Spleen (tissue), 11 donors: ENCODE measurements at regions not wholly inside any gene's neighbourhood (a gene's known extent, or its start where the extent isn't known, plus 50 kb on each side); places are given as distances from the start of the nearest gene placed in this dataset.

ENCODE experiments used
- DNase-seq: peaks from one replicate; pipeline ENCODE4 v3.0.0-alpha.2; 2020
- H3K27ac ChIP-seq, 8 donors: fragments of 200-600 bp; sonication (generic) in 7 of 8; 1 replicate in 4 of 8; 2 replicates in 4 of 8; pipeline versions ENCODE4 v1.5.0 to v1.8.0; 2016 to 2021; ENCODE audit warnings: inconsistent platforms in 4 of 8, mild to moderate bottlenecking in 4 of 8, moderate library complexity in 1 of 8
- H3K27me3 ChIP-seq, 7 donors: fragments of 200-600 bp; sonication (generic) in 6 of 7; replicated peaks in 1 of 7; 1 replicate in 4 of 7; 2 replicates in 3 of 7; pipeline versions ENCODE4 v1.5.0 to v1.8.0; 2016 to 2021; ENCODE audit warnings: inconsistent platforms in 3 of 7, mild to moderate bottlenecking in 1 of 7
- H3K36me3 ChIP-seq, 6 donors: fragments of 200-600 bp; sonication (generic) in 5 of 6; 1 replicate in 4 of 6; 2 replicates in 2 of 6; pipeline versions ENCODE4 v1.5.0 to v1.8.0; 2016 to 2021; ENCODE audit warnings: inconsistent platforms in 2 of 6
- H3K4me1 ChIP-seq, 6 donors: fragments of 200-600 bp; sonication (generic) in 5 of 6; 1 replicate in 3 of 6; 2 replicates in 3 of 6; pipeline versions ENCODE4 v1.5.0 to v1.8.0; 2016 to 2021; ENCODE audit warnings: inconsistent platforms in 3 of 6
- H3K4me3 ChIP-seq, 8 donors: fragments of 200-600 bp; sonication (generic) in 7 of 8; 1 replicate in 4 of 8; 2 replicates in 4 of 8; pipeline versions ENCODE4 v1.5.0 to v1.8.0; 2016 to 2021; ENCODE audit warnings: inconsistent platforms in 4 of 8, mild to moderate bottlenecking in 4 of 8, moderate library complexity in 2 of 8
- H3K9me3 ChIP-seq, 8 donors: fragments of 200-600 bp; sonication (generic) in 7 of 8; 1 replicate in 4 of 8; 2 replicates in 4 of 8; pipeline versions ENCODE4 v1.5.0 to v1.8.0; 2016 to 2021; ENCODE audit warnings: inconsistent platforms in 4 of 8
- CTCF ChIP-seq, 11 experiments: fragments of 200-600 bp in 7 of 11; fragments of 450-650 bp in 4 of 11; sonication (generic) in 4 of 11; IDR thresholded peaks in 8 of 11; conservative IDR thresholded peaks in 3 of 11; 1 replicate in 7 of 11; 2 replicates in 4 of 11; pipeline versions ENCODE4 v1.4.0 to v1.8.0; 2016 to 2021; ENCODE audit warnings: antibody characterized with exemption in 11 of 11, inconsistent platforms in 4 of 11, mild to moderate bottlenecking in 1 of 11
- POLR2A ChIP-seq, 3 donors: fragments of 450-650 bp; IDR thresholded peaks; one replicate each; pipeline ENCODE4 v1.5.1; 2017; ENCODE audit warnings: antibody characterized with exemption in 3 of 3, mild to moderate bottlenecking in 1 of 3
- POLR2AphosphoS5 ChIP-seq, 3 donors: sonication (generic); formaldehyde crosslinking; IDR thresholded peaks; one replicate each; pipeline ENCODE4 v1.5.1; 2017; ENCODE audit warnings: antibody characterized with exemption in 3 of 3
- WGBS, 5 donors: extraction: QIAGEN DNeasy Blood & Tissue Kit in 3 of 5; methylation state at CpG; one replicate each; pipeline versions ENCODE4 v1.1.5 to v1.1.7; 2013 to 2018; 5-methylcytosine and 5-hydroxymethylcytosine counted together
- intact Hi-C: fragments of 100-400 bp; cut with DNase I; formaldehyde crosslinking; loops from one replicate; pipeline ENCODE4 v1.15.0; 2023; ENCODE audit warnings: low total_unique reads
- donor health status: healthy with polysubstance abuse.
- donor health status: DM: no; HTN: no; CAD: no; lungs with moderate emphysema.
- donor health status: DM: no; HTN: no; CAD: no.
- donor health status: Bipolar disorder and iron deficiency.
- donor health status: healthy.
- donor health status: DM: no; HTN: no; CAD: no.
- donor health status: DM: yes; HTN: yes; CAD: no.

GRCh38 chr21:28543975-28544374 lies 448.7 kb downstream of the LTN1 start:
- Histone ChIP-seq H3K27ac (no peak overlapping the region), H3K27me3 (no peaks in the 10 kb centered on the region), H3K36me3 (no peaks in the 10 kb centered on the region), H3K4me1 (no peaks in the 10 kb centered on the region), H3K4me3 (no peak overlapping the region), H3K9me3 (no peaks in the 10 kb centered on the region)
- 52 to 72% (median 56%) methylated on average over 1 of the region's 1 CpG for WGBS, 5 donors
- TF ChIP-seq CTCF (IDR thresholded peaks at IDR 0.05 in 8 of 11, conservative IDR thresholded peaks at IDR 0.05 in 3 of 11) (no peak), POLR2AphosphoS5 (IDR thresholded peaks at IDR 0.05) (no peak), POLR2A (IDR thresholded peaks at IDR 0.05) (no peak)
- intact Hi-C loops: no loop called here
- no peak for DNase-seq

DNA sequence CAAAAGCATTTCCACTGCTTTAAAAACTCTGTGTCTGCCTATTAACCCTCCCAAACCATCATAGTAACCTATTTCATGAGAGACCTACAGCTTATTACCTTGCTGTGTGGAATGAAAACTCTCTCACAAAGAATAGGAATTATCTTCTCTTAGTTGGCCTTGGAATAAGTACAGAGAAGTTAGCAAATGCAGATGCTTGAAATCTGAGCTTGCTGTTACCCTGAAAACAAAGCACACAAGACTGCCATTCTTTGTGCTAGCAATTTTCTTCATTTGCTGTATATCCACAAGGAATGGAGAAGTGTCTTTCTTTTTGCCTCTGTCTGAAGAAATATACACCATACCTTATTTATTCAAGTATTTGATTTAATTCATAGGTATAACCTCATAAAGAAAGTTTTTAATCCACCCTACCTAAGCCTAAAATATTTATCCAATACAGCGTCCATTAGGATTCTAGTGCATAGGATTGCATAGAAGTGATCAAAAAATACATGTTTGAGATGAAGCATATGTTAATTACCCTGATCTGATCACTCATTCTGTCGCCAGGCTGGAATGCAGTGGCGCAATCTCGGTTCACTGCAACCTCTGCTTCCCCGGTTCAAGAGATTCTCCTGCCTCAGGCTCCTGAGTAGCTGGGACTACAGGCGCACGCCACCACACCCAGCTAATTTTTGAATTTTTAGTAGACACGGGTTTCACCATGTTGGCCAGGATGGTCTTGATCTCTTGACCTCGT lies 451.1 kb downstream of the LTN1 start:
- H3K27me3 ChIP-seq: no peaks in the 10 kb centered on the region
- H3K4me3 ChIP-seq: no peak overlapping the region
- intact Hi-C loops: no loop called here
- no peaks in the 10 kb centered on the region for H3K4me1 ChIP-seq
- 90 to 95% (median 95%) methylated on average over 9 of the region's 9 CpGs for WGBS, 5 donors
- H3K9me3 ChIP-seq: no peaks in the 10 kb centered on the region
- H3K36me3 ChIP-seq: no peaks in the 10 kb centered on the region
- no peak overlapping the region for H3K27ac ChIP-seq
- no peak for DNase-seq
- TF ChIP-seq POLR2AphosphoS5 (IDR thresholded peaks at IDR 0.05): no peak
- TF ChIP-seq POLR2A (IDR thresholded peaks at IDR 0.05): no peak
- no peak for TF ChIP-seq CTCF (IDR thresholded peaks at IDR 0.05 in 8 of 11, conservative IDR thresholded peaks at IDR 0.05 in 3 of 11)

DNA sequence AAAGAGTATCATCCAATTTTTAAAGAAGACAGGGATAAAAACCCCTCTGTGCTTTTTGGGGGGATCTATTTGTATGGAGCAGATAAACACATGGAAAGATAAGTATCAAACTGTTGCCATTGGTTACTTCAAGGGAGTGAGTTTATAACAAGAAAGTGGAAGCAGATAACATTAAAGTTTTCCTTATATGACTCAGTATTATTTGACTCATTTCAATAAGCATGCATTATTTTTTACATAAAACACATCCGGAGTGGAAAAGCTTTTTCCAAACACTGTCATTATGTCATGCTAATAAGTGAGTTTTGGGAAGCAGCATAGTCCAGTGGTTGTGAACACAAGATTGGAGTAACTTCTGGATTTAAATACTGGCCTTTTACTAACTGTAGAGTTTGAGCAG lies 452.2 kb downstream of the LTN1 start:
- TF ChIP-seq POLR2A (IDR thresholded peaks at IDR 0.05) (no peak), POLR2AphosphoS5 (IDR thresholded peaks at IDR 0.05) (no peak), CTCF (IDR thresholded peaks at IDR 0.05 in 8 of 11, conservative IDR thresholded peaks at IDR 0.05 in 3 of 11) (no peak)
- no peaks in the 10 kb centered on the region for H3K27me3 ChIP-seq
- 49 to 72% (median 58%) methylated on average over 1 of the region's 1 CpG for WGBS, 5 donors
- H3K27ac ChIP-seq: no peak overlapping the region
- intact Hi-C loops: no loop called here
- H3K9me3 ChIP-seq: no peaks in the 10 kb centered on the region
- no peak for DNase-seq
- H3K4me1 ChIP-seq: no peaks in the 10 kb centered on the region
- H3K4me3 ChIP-seq: no peak overlapping the region
- no peaks in the 10 kb centered on the region for H3K36me3 ChIP-seq

GRCh38 chr21:28539623-28539988 lies 453.1 kb downstream of the LTN1 start:
- no peak overlapping the region for H3K27ac ChIP-seq
- no peaks in the 10 kb centered on the region for H3K36me3 ChIP-seq
- no peak overlapping the region for H3K4me3 ChIP-seq
- no peaks in the 10 kb centered on the region for H3K9me3 ChIP-seq
- TF ChIP-seq POLR2AphosphoS5 (IDR thresholded peaks at IDR 0.05) (no peak), CTCF (IDR thresholded peaks at IDR 0.05 in 8 of 11, conservative IDR thresholded peaks at IDR 0.05 in 3 of 11) (no peak), POLR2A (IDR thresholded peaks at IDR 0.05) (no peak)
- intact Hi-C loops: no loop called here
- no peaks in the 10 kb centered on the region for H3K4me1 ChIP-seq
- no peak for DNase-seq
- H3K27me3 ChIP-seq: no peaks in the 10 kb centered on the region
